Body of pancreas (tissue), 4 donors: ENCODE measurements at regions not wholly inside any gene's neighbourhood (a gene's known extent, or its start where the extent isn't known, plus 50 kb on each side); places are given as distances from the start of the nearest gene placed in this dataset.

Experiments used
- POLR2A ChIP-seq, 3 donors: fragments of 450-650 bp; IDR thresholded peaks; one replicate each; pipeline ENCODE4 v1.6.1; 2016; ENCODE audit warnings: antibody characterized with exemption in 3 of 3, mild to moderate bottlenecking in 2 of 3
- TF ChIP-seq, protein P1 (sequence below), 7 experiments: fragments of 450-650 bp in 4 of 7; fragments of 200-600 bp in 3 of 7; sonication (generic) in 3 of 7; IDR thresholded peaks; one replicate each; pipeline ENCODE4 v1.5.1; 2016 to 2019; ENCODE audit warnings: antibody characterized with exemption in 7 of 7

DNA sequence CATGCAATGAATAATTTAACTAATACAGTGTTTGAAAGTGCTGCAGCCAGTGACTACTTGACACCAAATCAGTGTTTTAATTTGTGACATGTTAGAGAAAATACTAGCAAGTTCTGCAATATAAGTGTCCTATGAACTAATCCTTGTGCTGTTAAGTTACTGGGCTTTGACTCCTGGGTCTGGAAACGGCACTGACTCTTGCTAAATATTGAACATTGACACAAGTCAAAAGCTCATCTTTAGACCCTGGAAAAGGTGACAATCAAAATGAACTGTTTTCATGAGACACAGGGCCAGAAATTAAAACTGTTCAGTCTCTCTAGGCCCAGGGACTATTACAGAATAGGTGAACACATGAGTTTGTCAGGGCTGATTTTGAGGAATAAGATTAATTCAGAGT, 268.1 kb downstream of the IPO8 start:
- TF ChIP-seq, protein P1, sequence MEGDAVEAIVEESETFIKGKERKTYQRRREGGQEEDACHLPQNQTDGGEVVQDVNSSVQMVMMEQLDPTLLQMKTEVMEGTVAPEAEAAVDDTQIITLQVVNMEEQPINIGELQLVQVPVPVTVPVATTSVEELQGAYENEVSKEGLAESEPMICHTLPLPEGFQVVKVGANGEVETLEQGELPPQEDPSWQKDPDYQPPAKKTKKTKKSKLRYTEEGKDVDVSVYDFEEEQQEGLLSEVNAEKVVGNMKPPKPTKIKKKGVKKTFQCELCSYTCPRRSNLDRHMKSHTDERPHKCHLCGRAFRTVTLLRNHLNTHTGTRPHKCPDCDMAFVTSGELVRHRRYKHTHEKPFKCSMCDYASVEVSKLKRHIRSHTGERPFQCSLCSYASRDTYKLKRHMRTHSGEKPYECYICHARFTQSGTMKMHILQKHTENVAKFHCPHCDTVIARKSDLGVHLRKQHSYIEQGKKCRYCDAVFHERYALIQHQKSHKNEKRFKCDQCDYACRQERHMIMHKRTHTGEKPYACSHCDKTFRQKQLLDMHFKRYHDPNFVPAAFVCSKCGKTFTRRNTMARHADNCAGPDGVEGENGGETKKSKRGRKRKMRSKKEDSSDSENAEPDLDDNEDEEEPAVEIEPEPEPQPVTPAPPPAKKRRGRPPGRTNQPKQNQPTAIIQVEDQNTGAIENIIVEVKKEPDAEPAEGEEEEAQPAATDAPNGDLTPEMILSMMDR (IDR thresholded peaks at IDR 0.05), result no peak
- TF ChIP-seq POLR2A (IDR thresholded peaks at IDR 0.05), result no peak
